ENCODE measurements at regions not wholly inside any gene's neighbourhood (a gene's known extent, or its start where the extent isn't known, plus 50 kb on each side); places are given as distances from the start of the nearest gene placed in this dataset.

GRCh38 chr2:14358774-14359173 lies 273.7 kb upstream of the LRATD1 start:
- no peak for TF ChIP-seq CTCF (IDR thresholded peaks at IDR 0.05)
- TF ChIP-seq EP300 (IDR thresholded peaks at IDR 0.05): no peak
- TF ChIP-seq POLR2A (IDR thresholded peaks at IDR 0.05): no peak

Data from suprapubic skin (tissue), 3 donors.